ENCODE measurements at regions not wholly inside any gene's neighbourhood (a gene's known extent, or its start where the extent isn't known, plus 50 kb on each side); places are given as distances from the start of the nearest gene placed in this dataset.
"Not testable (repeated sequence)": the region's sequence is repeated elsewhere in the genome, so short reads cannot be mapped to it uniquely, and the experiment has no call there.

DNA sequence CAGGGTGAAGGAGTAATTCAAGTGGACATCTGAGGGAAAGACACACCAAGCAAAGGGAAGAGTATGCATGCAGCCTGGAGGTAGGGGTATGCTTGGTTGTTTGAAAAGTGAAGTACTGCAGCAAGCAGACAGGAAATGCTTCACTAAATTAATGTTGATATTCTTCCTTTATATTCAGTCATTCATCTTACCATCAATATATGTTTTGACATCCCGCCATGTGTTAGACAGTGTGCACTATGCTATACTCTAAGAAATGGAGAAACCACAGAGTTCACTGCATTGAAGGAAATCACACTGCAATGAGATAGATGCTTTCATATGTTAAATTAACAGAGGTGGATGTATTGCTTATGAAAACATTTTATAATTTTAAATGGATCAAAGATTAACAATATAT lies 82.9 kb downstream of the HSPA13 start:
- WGBS: 100% methylated on average over 1 of the region's 1 CpG
- DNase-seq (ENCODE audit: low read depth in 6 of 9, low spot score in 9 of 9): no peak
- H3K4me3 ChIP-seq (ENCODE audit: low read length in 2 of 2): no peak overlapping the region
- H3K27me3 ChIP-seq (ENCODE audit: control insufficient read depth in 2 of 2, insufficient read depth in 1 of 2, low read length in 1 of 2): no peaks in the 10 kb centered on the region
- no peaks in the 10 kb centered on the region for H3K9me3 ChIP-seq (ENCODE audit: control insufficient read depth in 2 of 2, insufficient read depth in 1 of 2, low read length in 1 of 2)
- no peaks in the 10 kb centered on the region for H3K36me3 ChIP-seq (ENCODE audit: control insufficient read depth in 2 of 2, insufficient read depth in 2 of 2, low read length in 1 of 2)
- no peaks in the 10 kb centered on the region for H3K4me1 ChIP-seq (ENCODE audit: control insufficient read depth in 2 of 2, insufficient read depth in 2 of 2, low read length in 2 of 2)
- H3K27ac ChIP-seq (ENCODE audit: low read depth in 1 of 2, low read length in 1 of 2): no peak overlapping the region

DNA sequence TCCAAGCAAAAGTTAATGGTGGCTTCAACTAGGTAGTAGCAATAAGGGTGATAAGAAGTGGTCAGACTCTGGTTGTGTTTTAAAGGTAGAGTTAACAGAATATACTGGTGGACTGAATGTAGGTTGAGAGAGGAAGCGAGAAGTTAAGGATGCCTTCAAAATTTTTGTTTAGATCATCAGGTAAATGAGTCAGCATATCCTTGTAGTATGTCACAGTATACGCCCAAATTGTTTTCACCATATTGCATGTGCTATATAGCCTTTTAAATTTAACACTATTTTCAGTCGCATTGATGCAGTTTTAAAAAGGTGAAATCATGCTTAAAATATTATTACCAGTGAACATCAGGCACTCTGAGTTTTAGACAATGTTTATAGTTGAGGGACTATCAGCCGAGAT lies 74.6 kb downstream of the RBM11 start:
- no peak for DNase-seq (ENCODE audit: low read depth in 6 of 9, low spot score in 9 of 9)
- WGBS: 98% methylated on average over 4 of the region's 4 CpGs
- Histone ChIP-seq H3K4me3 (ENCODE audit: low read length in 2 of 2) (no peak overlapping the region), H3K4me1 (ENCODE audit: control insufficient read depth in 2 of 2, insufficient read depth in 2 of 2, low read length in 2 of 2) (no peaks in the 10 kb centered on the region), H3K27ac (ENCODE audit: low read depth in 1 of 2, low read length in 1 of 2) (no peak overlapping the region), H3K27me3 (ENCODE audit: control insufficient read depth in 2 of 2, insufficient read depth in 1 of 2, low read length in 1 of 2) (no peaks in the 10 kb centered on the region), H3K36me3 (ENCODE audit: control insufficient read depth in 2 of 2, insufficient read depth in 2 of 2, low read length in 1 of 2) (no peaks in the 10 kb centered on the region), H3K9me3 (ENCODE audit: control insufficient read depth in 2 of 2, insufficient read depth in 1 of 2, low read length in 1 of 2) (no peaks in the 10 kb centered on the region)

DNA sequence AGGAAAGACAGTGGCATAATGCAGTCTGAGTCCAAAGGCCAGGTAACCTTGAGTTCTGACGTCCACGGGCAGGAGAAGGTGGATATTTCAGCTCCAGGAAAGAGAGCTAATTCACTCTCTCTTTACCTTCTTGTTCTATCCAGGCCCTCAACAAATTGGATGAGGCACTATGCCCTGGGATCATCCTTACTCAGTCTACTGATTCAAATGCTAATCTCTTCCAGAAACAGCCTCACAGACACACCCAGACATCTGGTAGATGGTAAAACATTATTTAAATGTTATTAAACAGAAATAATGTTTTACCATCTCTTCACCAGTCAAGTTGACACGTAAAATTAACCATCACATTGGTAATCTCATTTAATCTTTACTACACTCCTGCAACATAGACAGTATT lies 73.0 kb downstream of the RBM11 start:
- no peak overlapping the region for H3K4me3 ChIP-seq (ENCODE audit: low read length in 2 of 2)
- no peak for DNase-seq (ENCODE audit: low read depth in 6 of 9, low spot score in 9 of 9)
- no peaks in the 10 kb centered on the region for H3K36me3 ChIP-seq (ENCODE audit: control insufficient read depth in 2 of 2, insufficient read depth in 2 of 2, low read length in 1 of 2)
- no peaks in the 10 kb centered on the region for H3K27me3 ChIP-seq (ENCODE audit: control insufficient read depth in 2 of 2, insufficient read depth in 1 of 2, low read length in 1 of 2)
- no peaks in the 10 kb centered on the region for H3K4me1 ChIP-seq (ENCODE audit: control insufficient read depth in 2 of 2, insufficient read depth in 2 of 2, low read length in 2 of 2)
- no peaks in the 10 kb centered on the region for H3K9me3 ChIP-seq (ENCODE audit: control insufficient read depth in 2 of 2, insufficient read depth in 1 of 2, low read length in 1 of 2)
- H3K27ac ChIP-seq (ENCODE audit: low read depth in 1 of 2, low read length in 1 of 2): no peak overlapping the region
- 97% methylated on average over 3 of the region's 3 CpGs for WGBS

DNA sequence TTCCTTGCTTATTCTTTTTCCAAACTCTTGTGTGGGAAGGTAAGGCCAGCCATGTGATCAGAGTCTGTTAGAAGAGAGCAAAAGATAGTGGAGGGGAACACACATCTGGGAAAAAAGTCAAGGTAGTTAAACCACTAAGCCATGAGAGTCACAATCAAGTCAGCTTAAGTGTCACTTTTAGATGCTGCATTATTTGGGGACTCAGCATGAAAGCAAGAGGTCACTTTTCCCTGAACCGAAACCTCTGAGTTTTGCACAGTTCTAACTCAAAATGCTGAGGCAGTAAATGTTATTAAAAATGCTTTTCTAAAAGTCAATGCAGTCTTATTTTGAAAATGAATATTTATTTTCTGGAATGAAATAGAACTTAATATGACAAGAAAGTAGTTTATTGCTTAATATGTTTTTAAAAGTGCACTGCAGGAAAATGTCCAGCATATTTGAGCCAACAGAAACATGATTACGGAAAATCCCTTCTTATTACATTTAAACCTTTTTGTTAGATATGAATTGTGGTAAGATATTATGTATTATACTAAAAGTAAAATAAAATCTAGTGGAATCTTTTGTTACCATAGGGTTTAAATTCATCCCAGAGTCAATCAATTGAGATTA lies 69.3 kb downstream of the RBM11 start:
- DNase-seq (ENCODE audit: low read depth in 6 of 9, low spot score in 9 of 9): no peak
- Histone ChIP-seq H3K27me3 (ENCODE audit: control insufficient read depth in 2 of 2, insufficient read depth in 1 of 2, low read length in 1 of 2) (no peaks in the 10 kb centered on the region), H3K36me3 (ENCODE audit: control insufficient read depth in 2 of 2, insufficient read depth in 2 of 2, low read length in 1 of 2) (no peaks in the 10 kb centered on the region), H3K27ac (ENCODE audit: low read depth in 1 of 2, low read length in 1 of 2) (no peak overlapping the region), H3K4me1 (ENCODE audit: control insufficient read depth in 2 of 2, insufficient read depth in 2 of 2, low read length in 2 of 2) (no peaks in the 10 kb centered on the region), H3K9me3 (ENCODE audit: control insufficient read depth in 2 of 2, insufficient read depth in 1 of 2, low read length in 1 of 2) (no peaks in the 10 kb centered on the region), H3K4me3 (ENCODE audit: low read length in 2 of 2) (no peak overlapping the region)
- WGBS: 93% methylated on average over 2 of the region's 2 CpGs

DNA sequence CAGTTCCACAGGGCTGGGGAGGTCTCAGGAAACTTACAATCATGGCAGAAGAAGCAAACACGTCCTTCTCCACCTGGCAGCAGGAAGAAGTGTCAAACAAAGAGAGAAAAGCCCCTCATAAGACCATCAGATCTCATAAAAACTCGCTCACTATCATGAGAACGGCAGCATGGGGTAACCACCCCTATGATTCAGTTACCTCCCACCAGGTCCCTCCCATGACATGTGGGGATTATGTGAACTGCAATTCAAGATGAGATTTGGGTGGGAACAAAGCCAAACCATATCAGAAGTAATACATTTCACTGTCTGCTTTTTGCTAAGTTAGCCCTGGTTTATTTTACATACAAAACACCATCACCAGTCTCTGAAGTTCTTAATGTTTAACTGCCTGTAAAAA lies 68.5 kb downstream of the RBM11 start:
- DNase-seq (ENCODE audit: low read depth in 6 of 9, low spot score in 9 of 9): no peak
- no peak overlapping the region for H3K27ac ChIP-seq (ENCODE audit: low read depth in 1 of 2, low read length in 1 of 2)
- H3K9me3 ChIP-seq (ENCODE audit: control insufficient read depth in 2 of 2, insufficient read depth in 1 of 2, low read length in 1 of 2): no peaks in the 10 kb centered on the region
- H3K36me3 ChIP-seq (ENCODE audit: control insufficient read depth in 2 of 2, insufficient read depth in 2 of 2, low read length in 1 of 2): no peaks in the 10 kb centered on the region
- WGBS: 84% methylated on average over 3 of the region's 3 CpGs
- no peaks in the 10 kb centered on the region for H3K4me1 ChIP-seq (ENCODE audit: control insufficient read depth in 2 of 2, insufficient read depth in 2 of 2, low read length in 2 of 2)
- H3K27me3 ChIP-seq (ENCODE audit: control insufficient read depth in 2 of 2, insufficient read depth in 1 of 2, low read length in 1 of 2): no peaks in the 10 kb centered on the region
- no peak overlapping the region for H3K4me3 ChIP-seq (ENCODE audit: low read length in 2 of 2)

DNA sequence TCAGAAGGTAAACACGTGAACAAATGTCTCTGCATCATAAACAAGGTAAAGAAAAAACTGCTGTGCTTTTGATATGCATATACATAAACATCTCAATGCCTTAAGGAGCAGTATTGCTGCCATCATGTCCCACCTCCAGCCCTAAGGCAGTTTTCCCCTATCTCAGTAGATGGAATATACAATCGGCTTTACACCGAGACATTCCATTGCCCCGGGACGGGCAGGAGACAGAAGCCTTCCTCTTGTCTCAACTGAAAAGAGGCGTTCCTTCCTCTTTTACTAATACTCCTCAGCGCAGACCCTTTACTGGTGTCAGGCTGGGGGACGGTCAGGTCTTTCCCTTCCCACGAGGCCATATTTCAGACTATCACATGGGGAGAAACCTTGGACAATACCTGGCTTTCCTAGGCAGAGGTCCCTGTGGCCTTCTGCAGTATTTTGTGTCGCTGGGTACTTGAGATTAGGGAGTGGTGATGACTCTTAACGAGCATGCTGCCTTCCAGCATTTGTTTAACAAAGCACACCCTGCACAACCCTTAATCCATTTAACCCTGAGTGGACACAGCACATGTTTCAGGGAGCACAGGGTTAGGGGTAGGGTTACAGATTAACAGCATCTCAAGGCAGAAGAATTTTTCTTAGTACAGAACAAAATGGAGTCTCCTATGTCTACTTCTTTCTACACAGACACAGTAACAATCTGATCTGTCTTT lies 65.4 kb downstream of the RBM11 start:
- not testable (repeated sequence) for H3K36me3 ChIP-seq (ENCODE audit: control insufficient read depth in 2 of 2, insufficient read depth in 2 of 2, low read length in 1 of 2); H3K27me3 ChIP-seq (ENCODE audit: control insufficient read depth in 2 of 2, insufficient read depth in 1 of 2, low read length in 1 of 2); DNase-seq (ENCODE audit: low read depth in 6 of 9, low spot score in 9 of 9); H3K4me1 ChIP-seq (ENCODE audit: control insufficient read depth in 2 of 2, insufficient read depth in 2 of 2, low read length in 2 of 2); H3K27ac ChIP-seq (ENCODE audit: low read depth in 1 of 2, low read length in 1 of 2); H3K4me3 ChIP-seq (ENCODE audit: low read length in 2 of 2); H3K9me3 ChIP-seq (ENCODE audit: control insufficient read depth in 2 of 2, insufficient read depth in 1 of 2, low read length in 1 of 2)
- WGBS: 48% methylated on average over 11 of the region's 11 CpGs

All from thymus (tissue), 11 donors.